AG09309 (cell line): ENCODE measurements at regions not wholly inside any gene's neighbourhood (a gene's known extent, or its start where the extent isn't known, plus 50 kb on each side); places are given as distances from the start of the nearest gene placed in this dataset.

ENCODE experiments used
- DNase-seq: peaks from one replicate; pipeline ENCODE4 v3.0.0-alpha.2; 2010; ENCODE audit warnings: low read depth
- H3K4me3 ChIP-seq: 2 replicates; pipeline ENCODE4 v1.5.1; 2011; ENCODE audit warnings: mild to moderate bottlenecking, low read depth, low read length, moderate library complexity; ENCODE audit not compliant: control insufficient read depth
- CTCF ChIP-seq: IDR thresholded peaks from 2 replicates; pipeline ENCODE4 v1.5.1; 2011; ENCODE audit warnings: mild to moderate bottlenecking, low read depth, low read length, inconsistent platforms; ENCODE audit not compliant: insufficient read depth, control insufficient read depth; ENCODE audit errors: missing control alignments

DNA sequence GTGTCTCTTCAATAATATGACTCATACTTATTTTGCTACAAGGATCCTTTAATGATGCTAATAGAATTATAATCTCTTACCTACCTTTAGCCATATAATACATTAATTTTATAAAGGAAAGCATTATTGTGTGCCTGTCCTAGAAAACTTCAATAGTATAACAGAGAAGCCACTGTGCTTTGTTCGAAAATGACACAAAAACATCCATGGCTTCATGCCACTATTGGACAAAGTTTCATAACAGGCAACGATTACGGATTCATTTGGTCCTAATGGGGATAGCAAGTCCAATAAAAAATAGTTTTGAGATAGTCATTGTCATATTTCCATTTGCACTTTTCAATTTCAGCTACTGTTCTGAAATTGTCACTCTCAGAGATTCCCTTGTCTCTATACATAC is 52.5 kb upstream of the CCDC150 start:
- no peak for TF ChIP-seq CTCF
- H3K4me3 ChIP-seq, result no peak overlapping the region
- no peak for DNase-seq

DNA sequence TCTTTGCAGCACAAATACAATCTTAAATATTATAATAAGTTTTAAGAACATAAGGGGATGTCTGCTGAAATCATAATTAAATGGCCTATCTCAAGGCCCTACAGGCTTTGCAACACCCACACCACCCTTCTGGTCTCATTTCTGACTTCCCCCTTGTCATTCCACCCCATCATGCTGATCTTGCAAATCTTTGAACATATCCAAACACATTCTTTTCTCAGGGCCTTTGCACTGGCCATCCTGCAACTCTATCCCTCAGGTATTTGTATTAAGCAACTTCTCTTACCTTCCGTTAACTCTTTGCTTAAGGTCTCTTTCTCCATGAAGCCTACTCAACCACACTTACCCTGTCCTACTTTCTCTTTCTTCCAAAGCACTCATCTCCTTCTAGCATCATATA is 51.8 kb upstream of the CCDC150 start:
- TF ChIP-seq CTCF, result no peak
- no peak for DNase-seq
- no peak overlapping the region for H3K4me3 ChIP-seq

GRCh38 chr2:196589419-196589818 is 50.1 kb upstream of the CCDC150 start:
- no peak overlapping the region for H3K4me3 ChIP-seq
- TF ChIP-seq CTCF, result no peak

More at GRCh38 chr2:196589419-196589818, 50.1 kb upstream of the CCDC150 start:
- DNase-seq, result no peak
